GM12878 (cell line): ENCODE measurements at regions not wholly inside any gene's neighbourhood (a gene's known extent, or its start where the extent isn't known, plus 50 kb on each side); places are given as distances from the start of the nearest gene placed in this dataset.

ENCODE experiments used
- ATAC-seq: fragments of 200-7000 bp; cut with Tn5 transposase; 3 replicates; pipeline ENCODE4 v1.9.1; 2020; ENCODE audit warnings: mild to moderate bottlenecking, moderate library complexity
- BruUV-seq: library from RNA; stranded (reverse); fragments of 400-500 nt; replicated peaks from 2 replicates; lab custom pipeline; 2021; lab: Mats Ljungman, UMichigan
- CTCF ChIA-PET: fragments of 300-600 bp; sonication (Branson Sonifier 250); formaldehyde crosslinking; extraction: SDS; loops from one replicate; lab custom pipeline; 2021; ENCODE audit warnings: inconsistent platforms; lab: Yijun Ruan, JAX
- POLR2A ChIA-PET: fragments of 350-600 bp; formaldehyde crosslinking; extraction: SDS; loops from one replicate; lab custom pipeline; 2021; ENCODE audit warnings: inconsistent platforms; lab: Charles Lee
- RAD21 ChIA-PET: fragments of 300-600 bp; sonication (Branson Sonifier 250); formaldehyde crosslinking; loops from one replicate; lab custom pipeline; 2023; ENCODE audit warnings: antibody characterized with exemption; ENCODE audit not compliant: unreplicated experiment; lab: Charles Lee
- SMC1A ChIA-PET: fragments of 300-600 bp; sonication (Branson Sonifier 250); formaldehyde crosslinking; loops from one replicate; lab custom pipeline; 2023; ENCODE audit not compliant: unreplicated experiment, uncharacterized antibody; lab: Charles Lee
- DNase-seq: peaks from one replicate; pipeline ENCODE4 v3.0.0-alpha.2; 2011; ENCODE audit warnings: low read depth, low spot score
- FAIRE-seq: peaks from 3 replicates; lab custom pipeline; 2011; peaks lifted over from hg19 to GRCh38; lab: Jason Lieb, UNC
- H2AFZ ChIP-seq: 2 replicates; pipeline ENCODE4 v1.6.0; 2011; ENCODE audit warnings: low read depth, low read length, control low read depth; ENCODE audit not compliant: control insufficient read depth
- H3K27ac ChIP-seq: 2 replicates; pipeline ENCODE4 v1.5.1; 2011; ENCODE audit warnings: control low read depth; ENCODE audit not compliant: control insufficient read depth, insufficient read depth
- H3K27me3 ChIP-seq, 2 experiments: replicated peaks in 1 of 2; 2 replicates each; pipeline versions ENCODE4 v1.6.0 to v1.6.1; 2011; ENCODE audit warnings: low read length in 1 of 2; ENCODE audit not compliant: control insufficient read depth in 2 of 2, insufficient read depth in 2 of 2
- H3K36me3 ChIP-seq, 2 experiments: 2 replicates each; pipeline ENCODE4 v1.5.1; 2011; ENCODE audit warnings: low read length in 1 of 2; ENCODE audit not compliant: control insufficient read depth in 2 of 2, insufficient read depth in 2 of 2
- H3K4me1 ChIP-seq: 2 replicates; pipeline ENCODE4 v1.6.1; 2011; ENCODE audit warnings: mild to moderate bottlenecking, low read length, moderate library complexity, mixed read lengths; ENCODE audit not compliant: control insufficient read depth, insufficient read depth
- H3K4me2 ChIP-seq: 2 replicates; pipeline ENCODE4 v1.6.0; 2011; ENCODE audit warnings: control low read depth; ENCODE audit not compliant: control insufficient read depth, insufficient read depth
- H3K4me3 ChIP-seq: fragments of 200-600 bp; sonication (generic); 2 replicates; pipeline ENCODE4 v1.5.1; 2016
- H3K79me2 ChIP-seq: 2 replicates; pipeline ENCODE4 v1.6.0; 2011; ENCODE audit warnings: low read length; ENCODE audit not compliant: control insufficient read depth, insufficient read depth
- H3K9ac ChIP-seq: 2 replicates; pipeline ENCODE4 v1.8.0; 2011; ENCODE audit warnings: low read length, control low read depth, mixed read lengths; ENCODE audit not compliant: control insufficient read depth, insufficient read depth
- H3K9me3 ChIP-seq: replicated peaks from 3 replicates; pipeline ENCODE4 v1.5.1; 2011; ENCODE audit warnings: mild to moderate bottlenecking, low read length; ENCODE audit not compliant: control insufficient read depth, insufficient read depth
- H4K20me1 ChIP-seq: 2 replicates; pipeline ENCODE4 v1.6.0; 2011; ENCODE audit not compliant: control insufficient read depth, insufficient read depth
- BRCA1 ChIP-seq: IDR thresholded peaks from 2 replicates; pipeline ENCODE4 v1.6.1; 2011; ENCODE audit warnings: low read depth, low read length, improper control_type of control experiment
- CBX3 ChIP-seq: fragments of 200-600 bp; sonication (generic); IDR thresholded peaks from 2 replicates; pipeline ENCODE4 v1.6.1; 2016; ENCODE audit warnings: low read depth, borderline replicate concordance
- CBX5 ChIP-seq: sonication (generic); IDR thresholded peaks from 2 replicates; pipeline ENCODE4 v1.6.1; 2016; ENCODE audit warnings: low read depth, moderate library complexity, mild to moderate bottlenecking, inconsistent platforms
- CREB1 ChIP-seq: IDR thresholded peaks from 2 replicates; pipeline ENCODE4 v1.6.1; 2012; ENCODE audit warnings: low read depth, mild to moderate bottlenecking, inconsistent platforms
- EP300 ChIP-seq, 2 experiments: fragments of 150-350 bp in 1 of 2; IDR thresholded peaks; 2 replicates each; pipeline ENCODE4 v1.6.1; 2011 to 2012; ENCODE audit warnings: low read depth in 2 of 2, low read length in 2 of 2, borderline replicate concordance in 1 of 2, improper control_type of control experiment in 1 of 2, inconsistent platforms in 1 of 2; ENCODE audit not compliant: control insufficient read depth in 1 of 2
- ESRRA ChIP-seq: IDR thresholded peaks from 2 replicates; pipeline ENCODE4 v1.6.1; 2012; ENCODE audit warnings: mild to moderate bottlenecking, low read length, improper control_type of control experiment
- HDAC6 ChIP-seq: fragments of 200-600 bp; sonication (generic); IDR thresholded peaks from one replicate; pipeline ENCODE4 v1.8.0; 2017; ENCODE audit warnings: antibody characterized with exemption; ENCODE audit not compliant: unreplicated experiment
- MTA3 ChIP-seq: IDR thresholded peaks from 2 replicates; pipeline ENCODE4 v1.6.1; 2012; ENCODE audit warnings: low read length, inconsistent platforms, borderline replicate concordance
- NFYB ChIP-seq: IDR thresholded peaks from 2 replicates; pipeline ENCODE4 v1.6.1; 2011; ENCODE audit warnings: low read depth, mild to moderate bottlenecking, low read length, improper control_type of control experiment, moderate library complexity; ENCODE audit not compliant: insufficient read depth
- RUNX3 ChIP-seq: IDR thresholded peaks from 2 replicates; pipeline ENCODE4 v1.6.1; 2012; ENCODE audit warnings: low read length, inconsistent platforms
- YBX1 ChIP-seq: fragments of 450-650 bp; IDR thresholded peaks from 2 replicates; pipeline ENCODE4 v1.6.1; 2016; ENCODE audit warnings: antibody characterized with exemption
- ZNF217 ChIP-seq: fragments of 450-650 bp; IDR thresholded peaks from 2 replicates; pipeline ENCODE4 v1.6.1; 2017; ENCODE audit warnings: antibody characterized with exemption, mild to moderate bottlenecking
- WGBS: methylation state at CpG from one replicate; pipeline ENCODE4 v1.1.6; 2016; ENCODE audit warnings: low lambda C conversion rate; ENCODE audit not compliant: insufficient replicate concordance, insufficient coverage; ENCODE audit errors: missing lambda C conversion rate; 5-methylcytosine and 5-hydroxymethylcytosine counted together
- in situ Hi-C: fragments of 300-500 bp; cut with MboI; formaldehyde crosslinking; loops from 9 replicates; pipeline ENCODE4 v1.14.3; 2018; ENCODE audit warnings: mixed read lengths
- intact Hi-C: fragments of 100-400 bp; cut with micrococcal nuclease; formaldehyde crosslinking; loops from one replicate; pipeline ENCODE4 v1.14.2; 2022; ENCODE audit not compliant: unreplicated experiment
- TF ChIP-seq, protein P1 (sequence below): IDR thresholded peaks from 2 replicates; pipeline ENCODE4 v1.6.1; 2012; ENCODE audit warnings: mild to moderate bottlenecking, low read depth, low read length
- TF ChIP-seq, protein P2 (sequence below): fragments of 450-650 bp; IDR thresholded peaks from 2 replicates; pipeline ENCODE4 v1.6.1; 2017; ENCODE audit warnings: mild to moderate bottlenecking, low read depth, inconsistent platforms; ENCODE audit not compliant: poor library complexity, severe bottlenecking

DNA sequence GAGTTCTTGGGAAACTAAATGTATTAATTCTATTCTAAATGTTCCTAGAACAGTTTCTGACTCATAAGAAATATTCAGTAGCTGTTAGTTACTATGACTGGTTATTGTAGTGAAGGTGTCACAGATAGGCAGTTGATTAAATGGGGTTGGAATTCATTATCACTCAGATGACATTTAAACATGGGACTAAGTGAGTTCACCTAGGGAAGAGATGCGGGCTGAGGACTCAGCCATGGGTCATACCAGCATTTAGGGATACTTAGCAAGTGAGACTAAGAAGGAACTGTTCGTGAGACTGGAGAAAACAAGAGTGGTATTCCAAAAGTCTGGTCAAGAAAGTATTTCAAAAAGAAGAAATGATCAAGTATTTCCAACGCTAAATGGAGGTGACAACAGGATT is 125.1 kb upstream of the ADGRL4 start (continued):
- TF ChIP-seq, protein P1, sequence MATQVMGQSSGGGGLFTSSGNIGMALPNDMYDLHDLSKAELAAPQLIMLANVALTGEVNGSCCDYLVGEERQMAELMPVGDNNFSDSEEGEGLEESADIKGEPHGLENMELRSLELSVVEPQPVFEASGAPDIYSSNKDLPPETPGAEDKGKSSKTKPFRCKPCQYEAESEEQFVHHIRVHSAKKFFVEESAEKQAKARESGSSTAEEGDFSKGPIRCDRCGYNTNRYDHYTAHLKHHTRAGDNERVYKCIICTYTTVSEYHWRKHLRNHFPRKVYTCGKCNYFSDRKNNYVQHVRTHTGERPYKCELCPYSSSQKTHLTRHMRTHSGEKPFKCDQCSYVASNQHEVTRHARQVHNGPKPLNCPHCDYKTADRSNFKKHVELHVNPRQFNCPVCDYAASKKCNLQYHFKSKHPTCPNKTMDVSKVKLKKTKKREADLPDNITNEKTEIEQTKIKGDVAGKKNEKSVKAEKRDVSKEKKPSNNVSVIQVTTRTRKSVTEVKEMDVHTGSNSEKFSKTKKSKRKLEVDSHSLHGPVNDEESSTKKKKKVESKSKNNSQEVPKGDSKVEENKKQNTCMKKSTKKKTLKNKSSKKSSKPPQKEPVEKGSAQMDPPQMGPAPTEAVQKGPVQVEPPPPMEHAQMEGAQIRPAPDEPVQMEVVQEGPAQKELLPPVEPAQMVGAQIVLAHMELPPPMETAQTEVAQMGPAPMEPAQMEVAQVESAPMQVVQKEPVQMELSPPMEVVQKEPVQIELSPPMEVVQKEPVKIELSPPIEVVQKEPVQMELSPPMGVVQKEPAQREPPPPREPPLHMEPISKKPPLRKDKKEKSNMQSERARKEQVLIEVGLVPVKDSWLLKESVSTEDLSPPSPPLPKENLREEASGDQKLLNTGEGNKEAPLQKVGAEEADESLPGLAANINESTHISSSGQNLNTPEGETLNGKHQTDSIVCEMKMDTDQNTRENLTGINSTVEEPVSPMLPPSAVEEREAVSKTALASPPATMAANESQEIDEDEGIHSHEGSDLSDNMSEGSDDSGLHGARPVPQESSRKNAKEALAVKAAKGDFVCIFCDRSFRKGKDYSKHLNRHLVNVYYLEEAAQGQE = no peak
- no peak for TF ChIP-seq BRCA1
- TF ChIP-seq CBX5 = no peak
- TF ChIP-seq ZNF217 = no peak
- TF ChIP-seq EP300 (IDR thresholded peaks at IDR 0.05; ENCODE audit: borderline replicate concordance in 1 of 2, control insufficient read depth in 1 of 2, low read depth in 2 of 2, low read length in 2 of 2) = no peak
- no peak for TF ChIP-seq ESRRA
- TF ChIP-seq MTA3 = no peak
- no peak for TF ChIP-seq HDAC6
- no peak for TF ChIP-seq CBX3
- TF ChIP-seq, all 136 proteins: peak for 0

DNA sequence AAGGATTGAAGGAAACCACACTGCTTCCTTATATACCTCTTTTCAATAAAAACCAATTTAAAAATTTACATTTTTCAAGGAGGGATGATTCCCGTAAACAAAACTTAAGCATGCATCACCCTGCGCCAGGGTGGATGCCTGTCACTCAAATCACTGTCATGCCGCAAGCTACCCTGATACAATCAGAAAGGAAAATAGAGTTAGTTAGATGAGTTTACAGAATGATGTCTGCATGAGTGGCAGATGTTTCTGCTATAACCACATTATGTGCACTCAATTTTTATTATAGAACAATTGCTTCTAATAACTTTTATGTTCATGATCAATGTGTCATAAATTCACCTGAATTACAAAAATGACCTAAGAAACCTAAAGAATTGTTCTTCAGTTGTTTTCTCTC is 123.4 kb upstream of the ADGRL4 start:
- Histone ChIP-seq H3K27ac (no peak overlapping the region), H3K4me3 (no peak overlapping the region), H3K4me1 (no peaks in the 10 kb centered on the region), H3K79me2 (no peaks in the 10 kb centered on the region), H3K36me3 (no peaks in the 10 kb centered on the region), H3K9ac (no peak overlapping the region), H2AFZ (no peak overlapping the region), H4K20me1 (no peaks in the 10 kb centered on the region), H3K27me3 (no peaks in the 10 kb centered on the region), H3K9me3 (no peaks in the 10 kb centered on the region), H3K4me2 (no peak overlapping the region)
- FAIRE-seq (no peak), ATAC-seq (no peak), DNase-seq (no peak)
- in situ Hi-C loops (no loop called here), intact Hi-C loops (no loop called here)
- no TSS peak for BruUV-seq
- no peak for TF ChIP-seq CREB1
- no peak for TF ChIP-seq RUNX3
- TF ChIP-seq, protein P2, sequence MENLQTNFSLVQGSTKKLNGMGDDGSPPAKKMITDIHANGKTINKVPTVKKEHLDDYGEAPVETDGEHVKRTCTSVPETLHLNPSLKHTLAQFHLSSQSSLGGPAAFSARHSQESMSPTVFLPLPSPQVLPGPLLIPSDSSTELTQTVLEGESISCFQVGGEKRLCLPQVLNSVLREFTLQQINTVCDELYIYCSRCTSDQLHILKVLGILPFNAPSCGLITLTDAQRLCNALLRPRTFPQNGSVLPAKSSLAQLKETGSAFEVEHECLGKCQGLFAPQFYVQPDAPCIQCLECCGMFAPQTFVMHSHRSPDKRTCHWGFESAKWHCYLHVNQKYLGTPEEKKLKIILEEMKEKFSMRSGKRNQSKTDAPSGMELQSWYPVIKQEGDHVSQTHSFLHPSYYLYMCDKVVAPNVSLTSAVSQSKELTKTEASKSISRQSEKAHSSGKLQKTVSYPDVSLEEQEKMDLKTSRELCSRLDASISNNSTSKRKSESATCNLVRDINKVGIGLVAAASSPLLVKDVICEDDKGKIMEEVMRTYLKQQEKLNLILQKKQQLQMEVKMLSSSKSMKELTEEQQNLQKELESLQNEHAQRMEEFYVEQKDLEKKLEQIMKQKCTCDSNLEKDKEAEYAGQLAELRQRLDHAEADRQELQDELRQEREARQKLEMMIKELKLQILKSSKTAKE = no peak
- TF ChIP-seq NFYB = no peak
- TF ChIP-seq YBX1 = no peak
- RAD21 ChIA-PET = no interaction called here
- POLR2A ChIA-PET = no interaction called here
- whole genome bisulfite sequencing = 60% methylated on average over 3 of the region's 3 CpGs
- SMC1A ChIA-PET = no interaction called here
- CTCF ChIA-PET = no interaction called here
